Esophagus (tissue), 2 donors: ENCODE measurements at regions not wholly inside any gene's neighbourhood (a gene's known extent, or its start where the extent isn't known, plus 50 kb on each side); places are given as distances from the start of the nearest gene placed in this dataset.

Experiments used
- H3K27ac ChIP-seq, 2 donors: one replicate each; pipeline ENCODE4 v1.5.1; 2013; ENCODE audit warnings: low read depth in 2 of 2, mild to moderate bottlenecking in 2 of 2, inconsistent platforms in 1 of 2, low read length in 1 of 2, moderate library complexity in 1 of 2
- H3K27me3 ChIP-seq, 2 donors: one replicate each; pipeline ENCODE4 v1.6.1; 2013; ENCODE audit warnings: low read length in 2 of 2, control low read depth in 1 of 2, mild to moderate bottlenecking in 1 of 2; ENCODE audit not compliant: insufficient read depth in 2 of 2, control insufficient read depth in 1 of 2
- H3K36me3 ChIP-seq, 2 donors: one replicate each; pipeline ENCODE4 v1.6.1; 2013; ENCODE audit warnings: low read length in 1 of 2; ENCODE audit not compliant: control insufficient read depth in 2 of 2, insufficient read depth in 2 of 2
- H3K4me1 ChIP-seq, 2 donors: one replicate each; pipeline ENCODE4 v1.6.1; 2013; ENCODE audit warnings: low read length in 1 of 2; ENCODE audit not compliant: control insufficient read depth in 2 of 2, insufficient read depth in 2 of 2
- H3K4me3 ChIP-seq, 2 donors: one replicate each; pipeline ENCODE4 v1.5.1; 2013; ENCODE audit warnings: low read length in 2 of 2, mild to moderate bottlenecking in 2 of 2, low read depth in 1 of 2, moderate library complexity in 1 of 2
- H3K9me3 ChIP-seq, 2 donors: one replicate each; pipeline ENCODE4 v1.6.1; 2013; ENCODE audit warnings: mild to moderate bottlenecking in 2 of 2, low read depth in 1 of 2, low read length in 1 of 2, moderate library complexity in 1 of 2; ENCODE audit not compliant: control insufficient read depth in 2 of 2, insufficient read depth in 1 of 2
- WGBS, 2 donors: extraction: QIAGEN DNeasy Blood & Tissue Kit; methylation state at CpG; one replicate each; pipeline ENCODE4 v1.1.7; 2013; 5-methylcytosine and 5-hydroxymethylcytosine counted together
- donor health status: healthy with polysubstance abuse.
- donor health status: Bipolar disorder and iron deficiency.

DNA sequence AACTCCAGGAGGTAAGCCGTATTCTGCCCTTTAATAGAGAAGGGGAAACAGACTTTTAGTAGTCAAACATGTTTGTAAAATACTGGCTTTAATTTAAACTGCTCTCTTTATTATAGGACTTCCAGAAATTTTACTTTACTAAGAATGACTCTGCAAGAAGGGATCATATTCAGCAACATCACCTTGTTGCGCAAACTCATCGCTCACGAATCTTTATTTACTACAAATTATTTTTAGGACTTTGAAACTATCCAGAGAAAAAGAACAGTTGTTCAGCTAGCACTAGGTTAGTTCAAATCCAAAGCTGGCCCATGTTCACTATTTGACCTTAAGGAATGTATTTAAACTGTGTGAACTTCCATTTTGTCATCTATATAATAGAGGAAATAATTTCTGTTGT is 498.3 kb upstream of the TENM4 start:
- 89 to 90% methylated on average over 4 of the region's 4 CpGs for WGBS, 2 donors
- H3K9me3 ChIP-seq = no peaks in the 10 kb centered on the region
- no peaks in the 10 kb centered on the region for H3K36me3 ChIP-seq
- H3K27ac ChIP-seq = no peak overlapping the region
- no peaks in the 10 kb centered on the region for H3K4me1 ChIP-seq
- H3K27me3 ChIP-seq = no peaks in the 10 kb centered on the region
- no peak overlapping the region for H3K4me3 ChIP-seq

- H3K27ac ChIP-seq = no peak overlapping the region
- no peaks in the 10 kb centered on the region for H3K9me3 ChIP-seq
- H3K36me3 ChIP-seq = no peaks in the 10 kb centered on the region
- 84% methylated on average over 3 of the region's 3 CpGs for WGBS, 2 donors
- no peaks in the 10 kb centered on the region for H3K27me3 ChIP-seq
- H3K4me3 ChIP-seq = no peak overlapping the region
- H3K4me1 ChIP-seq = no peaks in the 10 kb centered on the region
These were observed 497.0 kb upstream of the TENM4 start for GRCh38 chr11:79937676-79938334.

DNA sequence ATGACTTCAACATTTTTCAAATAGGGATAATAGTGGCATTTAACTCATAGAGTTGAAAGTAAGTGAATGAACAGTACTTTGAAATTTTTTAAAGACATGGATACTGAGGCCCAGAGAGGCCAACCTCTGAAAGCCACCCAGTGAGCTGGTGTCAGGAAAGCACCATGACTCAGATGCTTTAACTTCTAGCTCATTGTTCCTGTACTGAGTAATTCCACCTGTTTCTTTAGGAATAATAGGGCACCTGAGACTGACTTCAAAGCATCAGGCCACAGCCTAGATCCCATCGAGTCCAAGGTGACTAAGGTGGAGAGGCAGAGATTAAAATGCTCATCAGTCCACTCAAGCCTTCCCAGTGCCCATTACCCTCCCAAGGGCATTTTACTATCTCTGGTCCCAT is 491.8 kb upstream of the TENM4 start:
- no peaks in the 10 kb centered on the region for H3K27me3 ChIP-seq
- H3K27ac ChIP-seq = no peak overlapping the region
- WGBS, 2 donors = 48 to 54% methylated on average over 1 of the region's 1 CpG
- no peaks in the 10 kb centered on the region for H3K36me3 ChIP-seq
- no peaks in the 10 kb centered on the region for H3K9me3 ChIP-seq
- H3K4me1 ChIP-seq = no peaks in the 10 kb centered on the region
- H3K4me3 ChIP-seq = no peak overlapping the region

DNA sequence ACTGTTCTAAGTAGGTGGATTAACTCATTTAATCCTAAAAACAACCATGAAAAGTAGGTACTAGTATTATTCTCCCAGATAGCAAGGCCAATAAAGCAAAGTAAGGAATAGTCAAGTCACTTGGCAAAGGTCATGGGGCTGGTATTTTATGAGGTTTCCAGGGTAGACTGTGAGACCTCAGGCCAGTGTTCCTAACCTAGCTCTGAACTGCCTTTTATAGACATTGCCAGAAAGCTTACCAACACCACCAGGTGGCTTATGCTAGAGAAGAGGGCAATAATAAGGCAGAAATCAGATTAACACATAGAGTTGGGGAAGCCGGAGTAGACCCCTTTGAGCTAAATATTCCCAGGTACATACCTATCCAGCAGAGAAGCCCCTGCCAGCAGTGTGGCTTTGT is 490.9 kb upstream of the TENM4 start:
- Histone ChIP-seq H3K9me3 (no peaks in the 10 kb centered on the region), H3K27ac (no peak overlapping the region), H3K27me3 (no peaks in the 10 kb centered on the region), H3K4me3 (no peak overlapping the region), H3K36me3 (no peaks in the 10 kb centered on the region), H3K4me1 (no peaks in the 10 kb centered on the region)
- WGBS, 2 donors = 82 to 97% methylated on average over 1 of the region's 1 CpG

DNA sequence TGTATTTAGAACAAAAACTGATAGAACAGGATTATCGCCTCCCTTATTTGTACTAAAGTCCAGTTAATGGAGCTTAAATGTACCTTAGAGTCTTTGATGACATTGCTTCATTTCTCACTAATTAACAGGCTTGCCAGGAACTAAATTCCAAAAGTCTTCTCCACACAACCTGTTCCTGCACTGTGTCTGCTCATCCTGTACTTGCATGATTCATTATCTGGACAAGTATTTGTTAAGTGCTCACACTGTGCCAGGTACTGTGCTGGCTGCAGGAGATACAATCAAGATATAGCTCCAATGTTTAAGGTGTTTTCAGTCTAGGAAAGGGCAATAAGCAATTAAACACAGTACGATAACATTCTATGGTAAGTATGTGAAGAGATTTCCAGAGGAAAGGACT is 485.9 kb upstream of the TENM4 start:
- no peaks in the 10 kb centered on the region for H3K4me1 ChIP-seq
- H3K36me3 ChIP-seq = no peaks in the 10 kb centered on the region
- no peak overlapping the region for H3K27ac ChIP-seq
- H3K27me3 ChIP-seq = no peaks in the 10 kb centered on the region
- H3K4me3 ChIP-seq = no peak overlapping the region
- H3K9me3 ChIP-seq = no peaks in the 10 kb centered on the region
- 87% methylated on average over 2 of the region's 2 CpGs for WGBS, 2 donors

DNA sequence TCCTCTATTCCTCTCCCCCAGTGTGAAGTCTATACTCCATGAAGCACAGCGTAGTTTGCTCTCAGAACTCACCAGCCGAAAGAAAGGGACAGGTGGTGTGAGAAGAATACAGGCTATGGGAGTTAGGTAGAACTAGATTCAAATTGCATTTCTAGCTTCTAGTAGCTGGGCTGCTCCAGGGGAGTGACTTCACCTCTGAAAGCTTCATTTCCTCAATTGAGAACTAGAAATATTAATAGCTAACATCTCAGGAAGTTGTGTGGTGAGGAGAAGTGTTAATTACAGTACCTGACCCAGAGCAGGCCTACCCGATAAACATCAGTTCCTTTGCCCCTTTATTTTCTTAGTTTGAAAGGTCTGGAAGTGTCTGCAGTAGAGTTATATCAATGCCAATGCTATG is 484.7 kb upstream of the TENM4 start:
- H3K27me3 ChIP-seq = no peaks in the 10 kb centered on the region
- H3K4me3 ChIP-seq = no peak overlapping the region
- 90% methylated on average over 3 of the region's 3 CpGs for WGBS, 2 donors
- no peaks in the 10 kb centered on the region for H3K4me1 ChIP-seq
- no peaks in the 10 kb centered on the region for H3K36me3 ChIP-seq
- no peaks in the 10 kb centered on the region for H3K9me3 ChIP-seq
- no peak overlapping the region for H3K27ac ChIP-seq

GRCh38 chr11:79922641-79923040 is 481.8 kb upstream of the TENM4 start:
- no peaks in the 10 kb centered on the region for H3K36me3 ChIP-seq
- WGBS, 2 donors = 84 to 85% methylated on average over 3 of the region's 3 CpGs
- no peak overlapping the region for H3K4me3 ChIP-seq
- no peaks in the 10 kb centered on the region for H3K27me3 ChIP-seq
- no peaks in the 10 kb centered on the region for H3K4me1 ChIP-seq
- no peaks in the 10 kb centered on the region for H3K9me3 ChIP-seq
- no peak overlapping the region for H3K27ac ChIP-seq

DNA sequence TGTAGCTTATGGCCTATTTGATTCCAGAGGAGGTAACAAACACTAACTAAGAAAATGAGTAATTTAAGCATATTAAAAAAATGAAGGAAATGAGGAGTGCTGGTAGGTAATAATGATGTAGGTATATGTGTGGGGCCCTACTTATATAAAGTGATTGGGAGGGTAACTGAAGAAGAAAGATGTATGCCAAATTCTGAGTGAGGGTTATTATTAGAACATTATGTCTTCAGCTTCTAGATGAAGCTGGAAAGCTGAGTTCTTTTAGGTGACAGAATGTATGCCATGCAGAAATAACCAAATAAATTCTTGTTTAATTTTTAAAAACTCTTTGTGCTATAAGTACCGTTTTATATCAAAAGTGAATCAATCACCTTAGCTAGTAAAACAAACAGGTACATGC is 479.6 kb upstream of the TENM4 start:
- Histone ChIP-seq H3K4me3 (no peak overlapping the region), H3K27ac (no peak overlapping the region), H3K4me1 (no peaks in the 10 kb centered on the region), H3K27me3 (no peaks in the 10 kb centered on the region), H3K36me3 (no peaks in the 10 kb centered on the region), H3K9me3 (no peaks in the 10 kb centered on the region)
- 80 to 94% methylated on average over 1 of the region's 1 CpG for WGBS, 2 donors

- no peaks in the 10 kb centered on the region for H3K36me3 ChIP-seq
- no peaks in the 10 kb centered on the region for H3K27me3 ChIP-seq
- no peak overlapping the region for H3K4me3 ChIP-seq
- no peak overlapping the region for H3K27ac ChIP-seq
- H3K4me1 ChIP-seq = no peaks in the 10 kb centered on the region
- no peaks in the 10 kb centered on the region for H3K9me3 ChIP-seq
These were observed 478.5 kb upstream of the TENM4 start for GRCh38 chr11:79919350-79919749.

GRCh38 chr11:79918846-79919245 is 478.0 kb upstream of the TENM4 start:
- H3K36me3 ChIP-seq = no peaks in the 10 kb centered on the region
- H3K4me1 ChIP-seq = no peaks in the 10 kb centered on the region
- H3K27ac ChIP-seq = no peak overlapping the region
- WGBS, 2 donors = 71% methylated on average over 1 of the region's 1 CpG
- no peaks in the 10 kb centered on the region for H3K9me3 ChIP-seq
- H3K27me3 ChIP-seq = no peaks in the 10 kb centered on the region
- H3K4me3 ChIP-seq = no peak overlapping the region
